Astrocyte of the cerebellum (primary cell): ENCODE measurements at regions not wholly inside any gene's neighbourhood (a gene's known extent, or its start where the extent isn't known, plus 50 kb on each side); places are given as distances from the start of the nearest gene placed in this dataset.

Source experiments
- DNase-seq: peaks from one replicate; pipeline ENCODE4 v3.0.0-alpha.2; 2011; ENCODE audit warnings: low read depth
- H3K4me3 ChIP-seq: 2 replicates; pipeline ENCODE4 v1.5.1; 2011; ENCODE audit warnings: mild to moderate bottlenecking, low read depth, low read length, moderate library complexity
- CTCF ChIP-seq: IDR thresholded peaks from 2 replicates; pipeline ENCODE4 v1.5.1; 2012; ENCODE audit warnings: low read length, low read depth, moderate library complexity, mild to moderate bottlenecking; ENCODE audit errors: missing control alignments
- in situ Hi-C: cut with HindIII; loops from 2 replicates; pipeline ENCODE4 v1.10.0; 2017; ENCODE audit warnings: low sequenced_read_pairs

- H3K4me3 ChIP-seq = no peak overlapping the region
- no peak for TF ChIP-seq CTCF
- in situ Hi-C loops = no loop called here
- no peak for DNase-seq
Observed at GRCh38 chr15:81506071-81506470, 132.1 kb upstream of the TMC3 start.

GRCh38 chr15:81504170-81504905 is 130.3 kb upstream of the TMC3 start:
- in situ Hi-C loops = no loop called here
- TF ChIP-seq CTCF = no peak
- no peak for DNase-seq
- no peak overlapping the region for H3K4me3 ChIP-seq

GRCh38 chr15:81502439-81502838 is 128.4 kb upstream of the TMC3 start:
- H3K4me3 ChIP-seq = no peak overlapping the region
- DNase-seq = no peak
- in situ Hi-C loops = no loop called here
- TF ChIP-seq CTCF = no peak

GRCh38 chr15:81500081-81500480 is 126.1 kb upstream of the TMC3 start:
- DNase-seq = no peak
- in situ Hi-C loops = no loop called here
- no peak for TF ChIP-seq CTCF
- H3K4me3 ChIP-seq = no peak overlapping the region

GRCh38 chr15:81498294-81498693 is 124.3 kb upstream of the TMC3 start:
- no peak for TF ChIP-seq CTCF
- in situ Hi-C loops = no loop called here
- no peak for DNase-seq
- H3K4me3 ChIP-seq = no peak overlapping the region

- in situ Hi-C loops = no loop called here
- DNase-seq = no peak
- no peak overlapping the region for H3K4me3 ChIP-seq
- no peak for TF ChIP-seq CTCF
Observed at GRCh38 chr15:81497238-81497637, 123.2 kb upstream of the TMC3 start.
